IMR-90 (cell line): ENCODE measurements at regions not wholly inside any gene's neighbourhood (a gene's known extent, or its start where the extent isn't known, plus 50 kb on each side); places are given as distances from the start of the nearest gene placed in this dataset.

Experiments used
- ATAC-seq: fragments of 200-7000 bp; cut with Tn5 transposase; 2 replicates; pipeline ENCODE4 v1.9.1; 2020; ENCODE audit warnings: low read depth, mild to moderate bottlenecking, moderate library complexity
- BruUV-seq: library from RNA; stranded (reverse); fragments of 400-500 nt; replicated peaks from 2 replicates; lab custom pipeline; 2021; lab: Mats Ljungman, UMichigan
- CTCF ChIA-PET: fragments of 300-600 bp; formaldehyde crosslinking; extraction: SDS; loops from one replicate; lab custom pipeline; 2021; ENCODE audit warnings: antibody characterized with exemption; lab: Yijun Ruan, JAX
- POLR2A ChIA-PET: fragments of 300-600 bp; sonication (Branson Sonifier 250); formaldehyde crosslinking; loops from one replicate; lab custom pipeline; 2022; ENCODE audit warnings: antibody characterized with exemption; ENCODE audit not compliant: unreplicated experiment; lab: Charles Lee
- DNase-seq: peaks from one replicate; pipeline ENCODE4 v3.0.0; 2013
- H2AFZ ChIP-seq: replicated peaks from 2 replicates; pipeline ENCODE3; 2013; ENCODE audit warnings: low read length, mild to moderate bottlenecking; ENCODE audit not compliant: poor library complexity
- H2AK5ac ChIP-seq: 2 replicates; pipeline ENCODE4 v1.6.1; 2013; ENCODE audit warnings: low read depth, low read length, inconsistent platforms
- H2AK9ac ChIP-seq: replicated peaks from 2 replicates; pipeline ENCODE3; 2013; ENCODE audit warnings: mild to moderate bottlenecking, low read depth, low read length, moderate library complexity; ENCODE audit not compliant: poor library complexity
- H2BK120ac ChIP-seq: 2 replicates; pipeline ENCODE4 v1.6.1; 2013; ENCODE audit warnings: low read depth, low read length, inconsistent platforms
- H2BK15ac ChIP-seq: 3 replicates; pipeline ENCODE4 v1.6.1; 2013; ENCODE audit warnings: low read depth, low read length, inconsistent platforms
- H2BK20ac ChIP-seq: 2 replicates; pipeline ENCODE4 v1.6.1; 2013; ENCODE audit warnings: low read depth, mild to moderate bottlenecking, inconsistent platforms, low read length, moderate library complexity
- H2BK5ac ChIP-seq: 2 replicates; pipeline ENCODE4 v1.6.1; 2013; ENCODE audit warnings: mild to moderate bottlenecking, low read depth, low read length, inconsistent platforms; ENCODE audit not compliant: poor library complexity, severe bottlenecking
- H3K14ac ChIP-seq: replicated peaks from 2 replicates; pipeline ENCODE4 v1.6.1; 2013; ENCODE audit warnings: low read depth, low read length, inconsistent platforms
- H3K18ac ChIP-seq: 2 replicates; pipeline ENCODE4 v1.6.1; 2013; ENCODE audit warnings: low read depth, low read length, control low read depth
- H3K23ac ChIP-seq: 2 replicates; pipeline ENCODE4 v1.6.1; 2013; ENCODE audit warnings: low read depth, low read length, inconsistent platforms
- H3K27ac ChIP-seq: 2 replicates; pipeline ENCODE4 v1.5.1; 2013; ENCODE audit warnings: mild to moderate bottlenecking, control low read depth, low read length; ENCODE audit not compliant: insufficient read depth
- H3K27me3 ChIP-seq: 2 replicates; pipeline ENCODE4 v1.6.1; 2013; ENCODE audit warnings: low read length; ENCODE audit not compliant: control insufficient read depth, insufficient read depth
- H3K36me3 ChIP-seq: 2 replicates; pipeline ENCODE4 v1.6.1; 2013; ENCODE audit warnings: low read length, mixed read lengths; ENCODE audit not compliant: control insufficient read depth, insufficient read depth
- H3K4ac ChIP-seq: 2 replicates; pipeline ENCODE4 v1.6.1; 2013; ENCODE audit warnings: low read depth, low read length, inconsistent platforms
- H3K4me1 ChIP-seq: 2 replicates; pipeline ENCODE4 v1.6.1; 2013; ENCODE audit warnings: low read length, mixed read lengths; ENCODE audit not compliant: control insufficient read depth, insufficient read depth
- H3K4me2 ChIP-seq: 2 replicates; pipeline ENCODE4 v1.6.1; 2013; ENCODE audit warnings: low read depth, mild to moderate bottlenecking, control low read depth, low read length, moderate library complexity
- H3K4me3 ChIP-seq: 2 replicates; pipeline ENCODE4 v1.5.1; 2013; ENCODE audit warnings: low read depth, mild to moderate bottlenecking, control low read depth, low read length, moderate library complexity; ENCODE audit not compliant: insufficient read depth
- H3K56ac ChIP-seq: 2 replicates; pipeline ENCODE4 v1.6.1; 2013; ENCODE audit warnings: low read length, inconsistent platforms; ENCODE audit not compliant: insufficient read depth; ENCODE audit errors: extremely low read depth
- H3K79me1 ChIP-seq, 2 experiments: 2 replicates each; pipeline ENCODE4 v1.6.1; 2013; ENCODE audit warnings: low read length in 2 of 2, inconsistent platforms in 1 of 2, low read depth in 1 of 2
- H3K9ac ChIP-seq: 2 replicates; pipeline ENCODE4 v1.6.1; 2013; ENCODE audit warnings: low read depth, low read length, control low read depth
- H3K9me1 ChIP-seq: 2 replicates; pipeline ENCODE4 v1.6.1; 2013; ENCODE audit warnings: low read length, inconsistent platforms; ENCODE audit not compliant: insufficient read depth
- H3K9me3 ChIP-seq: 2 replicates; pipeline ENCODE4 v1.6.1; 2013; ENCODE audit warnings: low read length; ENCODE audit not compliant: control insufficient read depth, insufficient read depth
- H4K20me1 ChIP-seq: 2 replicates; pipeline ENCODE4 v1.6.1; 2013; ENCODE audit warnings: low read length, inconsistent platforms; ENCODE audit not compliant: insufficient read depth
- H4K5ac ChIP-seq: 2 replicates; pipeline ENCODE4 v1.6.1; 2013; ENCODE audit warnings: mild to moderate bottlenecking, low read depth, low read length, control low read depth
- H4K8ac ChIP-seq, 2 experiments: 2 replicates each; pipeline ENCODE4 v1.6.1; 2013; ENCODE audit warnings: low read depth in 2 of 2, low read length in 2 of 2, control low read depth in 1 of 2, inconsistent platforms in 1 of 2
- H4K91ac ChIP-seq: 2 replicates; pipeline ENCODE4 v1.6.1; 2013; ENCODE audit warnings: low read depth, low read length, inconsistent platforms; ENCODE audit not compliant: insufficient read depth
- BHLHE40 ChIP-seq: fragments of 150-350 bp; IDR thresholded peaks from 2 replicates; pipeline ENCODE4 v1.6.1; 2016; ENCODE audit warnings: mild to moderate bottlenecking, low read depth, low read length
- CEBPB ChIP-seq: IDR thresholded peaks from 2 replicates; pipeline ENCODE4 v1.6.1; 2012; ENCODE audit warnings: low read depth, low read length, improper control_type of control experiment
- CHD1 ChIP-seq: IDR thresholded peaks from 2 replicates; pipeline ENCODE4 v1.6.1; 2012; ENCODE audit warnings: low read depth, low read length, improper control_type of control experiment
- FOS ChIP-seq: fragments of 150-350 bp; IDR thresholded peaks from 2 replicates; pipeline ENCODE4 v1.6.1; 2016; ENCODE audit warnings: low read depth, low read length
- MAFK ChIP-seq: IDR thresholded peaks from 2 replicates; pipeline ENCODE4 v1.6.1; 2012; ENCODE audit warnings: low read depth, low read length, improper control_type of control experiment
- MAZ ChIP-seq: IDR thresholded peaks from 2 replicates; pipeline ENCODE4 v1.6.1; 2012; ENCODE audit warnings: low read depth, mild to moderate bottlenecking, low read length, improper control_type of control experiment, moderate library complexity, borderline replicate concordance
- MXI1 ChIP-seq: IDR thresholded peaks from 2 replicates; pipeline ENCODE4 v1.6.1; 2012; ENCODE audit warnings: low read depth, mild to moderate bottlenecking, low read length, moderate library complexity, borderline replicate concordance
- NFE2L2 ChIP-seq: fragments of 150-350 bp; IDR thresholded peaks from 2 replicates; pipeline ENCODE4 v1.6.1; 2016; ENCODE audit warnings: low read depth, mild to moderate bottlenecking, low read length
- POLR2A ChIP-seq: IDR thresholded peaks from 2 replicates; pipeline ENCODE4 v1.6.1; 2012; ENCODE audit warnings: mild to moderate bottlenecking, low read depth, low read length
- RAD21 ChIP-seq: IDR thresholded peaks from 2 replicates; pipeline ENCODE4 v1.6.1; 2012; ENCODE audit warnings: low read length, improper control_type of control experiment
- RCOR1 ChIP-seq: IDR thresholded peaks from 2 replicates; pipeline ENCODE4 v1.6.1; 2012; ENCODE audit warnings: mild to moderate bottlenecking, low read length, improper control_type of control experiment; ENCODE audit not compliant: insufficient replicate concordance
- RFX5 ChIP-seq: IDR thresholded peaks from 2 replicates; pipeline ENCODE4 v1.8.0; 2012; ENCODE audit warnings: low read depth, mild to moderate bottlenecking, low read length, moderate library complexity
- SMC3 ChIP-seq: fragments of 150-350 bp; IDR thresholded peaks from 2 replicates; pipeline ENCODE4 v1.6.1; 2016; ENCODE audit warnings: low read depth, mild to moderate bottlenecking, antibody characterized with exemption, low read length, moderate library complexity
- USF2 ChIP-seq: fragments of 150-350 bp; IDR thresholded peaks from 2 replicates; pipeline ENCODE4 v1.6.1; 2017; ENCODE audit warnings: mild to moderate bottlenecking, antibody characterized with exemption, low read length, low read depth
- WGBS, 2 experiments: methylation state at CpG; one replicate each; pipeline versions ENCODE4 v1.1.5 to v1.1.7; 2013; ENCODE audit warnings: missing lambda C conversion rate in 2 of 2; ENCODE audit not compliant: insufficient read length in 1 of 2; ENCODE audit errors: extremely low coverage in 2 of 2; 5-methylcytosine and 5-hydroxymethylcytosine counted together
- dilution Hi-C: fragments of 300-500 bp; cut with HindIII; formaldehyde crosslinking; loops from one replicate; pipeline ENCODE4 v1.14.3; 2018; ENCODE audit warnings: low sequenced_read_pairs; ENCODE audit not compliant: unreplicated experiment
- in situ Hi-C: fragments of 300-500 bp; cut with MboI; formaldehyde crosslinking; loops from 3 replicates; pipeline ENCODE4 v1.14.3; 2019; ENCODE audit warnings: low sequenced_read_pairs, inconsistent platforms, mixed read lengths
- intact Hi-C: fragments of 100-400 bp; cut with micrococcal nuclease; formaldehyde crosslinking; loops from 2 replicates; pipeline ENCODE4 v1.10.0; 2022
- TF ChIP-seq, protein P1 (sequence below): fragments of 150-350 bp; IDR thresholded peaks from 2 replicates; pipeline ENCODE4 v1.6.1; 2016; ENCODE audit warnings: low read depth, mild to moderate bottlenecking, low read length, moderate library complexity, borderline replicate concordance
- TF ChIP-seq, protein P2 (sequence below): conservative IDR thresholded peaks from 2 replicates; pipeline ENCODE4 v1.5.1; 2012; ENCODE audit warnings: mild to moderate bottlenecking, low read depth, low read length, improper control_type of control experiment

- Histone ChIP-seq H3K27me3 (no peaks in the 10 kb centered on the region), H4K91ac (no peak overlapping the region), H2AK9ac (no peak overlapping the region), H2AK5ac (no peak overlapping the region), H2BK5ac (no peak overlapping the region), H3K9ac (no peak overlapping the region), H3K18ac (no peak overlapping the region), H4K8ac (no peak overlapping the region), H2BK20ac (no peak overlapping the region), H2BK15ac (no peak overlapping the region), H3K9me3 (peaks cover 14% of the 10 kb centered on the region), H3K23ac (no peak overlapping the region), H4K20me1 (no peaks in the 10 kb centered on the region), H3K56ac (no peak overlapping the region), H3K9me1 (no peaks in the 10 kb centered on the region), H3K4ac (no peak overlapping the region), H3K4me2 (no peak overlapping the region), H3K36me3 (no peaks in the 10 kb centered on the region), H2AFZ (no peak overlapping the region), H4K5ac (no peak overlapping the region), H2BK120ac (no peak overlapping the region), H3K4me3 (no peak overlapping the region), H3K79me1 (no peaks in the 10 kb centered on the region), H3K27ac (no peak overlapping the region), H3K14ac (no peak overlapping the region), H3K4me1 (no peaks in the 10 kb centered on the region)
- dilution Hi-C loops, result no loop called here
- 81% methylated on average over 4 of the region's 7 CpGs; no CpG with 5 or more reads in 1 of the 2 experiments for WGBS, 2 experiments
- intact Hi-C loops, result no loop called here
- TF ChIP-seq SMC3 (no peak), FOS (no peak), CHD1 (no peak), MXI1 (no peak), MAZ (no peak), RAD21 (no peak), MAFK (no peak), RFX5 (no peak), POLR2A (no peak), BHLHE40 (no peak), NFE2L2 (no peak), USF2 (no peak), RCOR1 (no peak), CEBPB (no peak)
- TF ChIP-seq, protein P1, sequence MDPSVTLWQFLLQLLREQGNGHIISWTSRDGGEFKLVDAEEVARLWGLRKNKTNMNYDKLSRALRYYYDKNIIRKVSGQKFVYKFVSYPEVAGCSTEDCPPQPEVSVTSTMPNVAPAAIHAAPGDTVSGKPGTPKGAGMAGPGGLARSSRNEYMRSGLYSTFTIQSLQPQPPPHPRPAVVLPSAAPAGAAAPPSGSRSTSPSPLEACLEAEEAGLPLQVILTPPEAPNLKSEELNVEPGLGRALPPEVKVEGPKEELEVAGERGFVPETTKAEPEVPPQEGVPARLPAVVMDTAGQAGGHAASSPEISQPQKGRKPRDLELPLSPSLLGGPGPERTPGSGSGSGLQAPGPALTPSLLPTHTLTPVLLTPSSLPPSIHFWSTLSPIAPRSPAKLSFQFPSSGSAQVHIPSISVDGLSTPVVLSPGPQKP, result no peak
- TF ChIP-seq, protein P2, sequence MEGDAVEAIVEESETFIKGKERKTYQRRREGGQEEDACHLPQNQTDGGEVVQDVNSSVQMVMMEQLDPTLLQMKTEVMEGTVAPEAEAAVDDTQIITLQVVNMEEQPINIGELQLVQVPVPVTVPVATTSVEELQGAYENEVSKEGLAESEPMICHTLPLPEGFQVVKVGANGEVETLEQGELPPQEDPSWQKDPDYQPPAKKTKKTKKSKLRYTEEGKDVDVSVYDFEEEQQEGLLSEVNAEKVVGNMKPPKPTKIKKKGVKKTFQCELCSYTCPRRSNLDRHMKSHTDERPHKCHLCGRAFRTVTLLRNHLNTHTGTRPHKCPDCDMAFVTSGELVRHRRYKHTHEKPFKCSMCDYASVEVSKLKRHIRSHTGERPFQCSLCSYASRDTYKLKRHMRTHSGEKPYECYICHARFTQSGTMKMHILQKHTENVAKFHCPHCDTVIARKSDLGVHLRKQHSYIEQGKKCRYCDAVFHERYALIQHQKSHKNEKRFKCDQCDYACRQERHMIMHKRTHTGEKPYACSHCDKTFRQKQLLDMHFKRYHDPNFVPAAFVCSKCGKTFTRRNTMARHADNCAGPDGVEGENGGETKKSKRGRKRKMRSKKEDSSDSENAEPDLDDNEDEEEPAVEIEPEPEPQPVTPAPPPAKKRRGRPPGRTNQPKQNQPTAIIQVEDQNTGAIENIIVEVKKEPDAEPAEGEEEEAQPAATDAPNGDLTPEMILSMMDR, result no peak
- POLR2A ChIA-PET, result no interaction called here
- CTCF ChIA-PET, result no interaction called here
- BruUV-seq, result no TSS peak
- no peak for DNase-seq
- in situ Hi-C loops, result no loop called here
- no peak for ATAC-seq
Measured at GRCh38 chr3:81154611-81155143, 606.8 kb downstream of the GBE1 start.
